ENCODE measurements at regions not wholly inside any gene's neighbourhood (a gene's known extent, or its start where the extent isn't known, plus 50 kb on each side); places are given as distances from the start of the nearest gene placed in this dataset.

DNA sequence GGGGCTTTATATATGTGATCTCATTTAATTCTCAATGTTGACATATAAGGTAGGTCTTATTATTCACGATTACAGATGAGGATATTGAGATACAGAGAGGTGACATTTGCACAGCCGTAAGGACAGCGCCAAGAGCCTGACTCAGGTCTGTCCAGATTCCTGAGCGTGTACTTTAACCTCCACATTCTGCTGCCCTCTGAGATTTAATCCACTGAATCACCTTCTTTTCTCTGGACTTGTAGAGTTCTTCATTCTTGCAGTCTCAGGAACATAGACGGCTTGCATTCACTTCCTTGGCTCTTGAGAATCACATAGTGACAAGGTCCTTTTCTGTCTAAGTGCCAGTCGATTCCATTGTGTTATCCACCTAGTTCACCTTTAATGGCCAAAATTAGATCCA lies 141.0 kb upstream of the ARHGAP5 start:
- H3K27ac ChIP-seq: peak overlapping the region; percentile 92
- no peak overlapping the region for H3K4me3 ChIP-seq
- H4K20me1 ChIP-seq (ENCODE audit: insufficient read depth, poor library complexity, severe bottlenecking): no peaks in the 10 kb centered on the region
- H3K4me2 ChIP-seq: peak overlapping the region; percentile 41
- no peaks in the 10 kb centered on the region for H3K9me3 ChIP-seq (ENCODE audit: low read depth)
- no peaks in the 10 kb centered on the region for H3K79me2 ChIP-seq
- DNase-seq (ENCODE audit: low spot score): peak; percentile 57
- 62% methylated on average over 6 of the region's 6 CpGs for WGBS (ENCODE audit: low lambda C conversion rate, missing lambda C conversion rate)
- H3K9me2 ChIP-seq (replicated peaks; ENCODE audit: insufficient read depth): no peaks in the 10 kb centered on the region
- H2AFZ ChIP-seq: no peak overlapping the region
- peaks cover 14% of the 10 kb centered on the region for H3K4me1 ChIP-seq (ENCODE audit: insufficient read depth)
- H3K36me3 ChIP-seq (replicated peaks; ENCODE audit: insufficient read depth, low read depth): no peaks in the 10 kb centered on the region
- TF ChIP-seq EZH2 (IDR thresholded peaks at IDR 0.05; ENCODE audit: borderline replicate concordance) (no peak), EZH2phosphoT487 (IDR thresholded peaks at IDR 0.05; ENCODE audit: low read depth, severe bottlenecking, unreplicated experiment) (no peak)
- TF ChIP-seq, protein P1, sequence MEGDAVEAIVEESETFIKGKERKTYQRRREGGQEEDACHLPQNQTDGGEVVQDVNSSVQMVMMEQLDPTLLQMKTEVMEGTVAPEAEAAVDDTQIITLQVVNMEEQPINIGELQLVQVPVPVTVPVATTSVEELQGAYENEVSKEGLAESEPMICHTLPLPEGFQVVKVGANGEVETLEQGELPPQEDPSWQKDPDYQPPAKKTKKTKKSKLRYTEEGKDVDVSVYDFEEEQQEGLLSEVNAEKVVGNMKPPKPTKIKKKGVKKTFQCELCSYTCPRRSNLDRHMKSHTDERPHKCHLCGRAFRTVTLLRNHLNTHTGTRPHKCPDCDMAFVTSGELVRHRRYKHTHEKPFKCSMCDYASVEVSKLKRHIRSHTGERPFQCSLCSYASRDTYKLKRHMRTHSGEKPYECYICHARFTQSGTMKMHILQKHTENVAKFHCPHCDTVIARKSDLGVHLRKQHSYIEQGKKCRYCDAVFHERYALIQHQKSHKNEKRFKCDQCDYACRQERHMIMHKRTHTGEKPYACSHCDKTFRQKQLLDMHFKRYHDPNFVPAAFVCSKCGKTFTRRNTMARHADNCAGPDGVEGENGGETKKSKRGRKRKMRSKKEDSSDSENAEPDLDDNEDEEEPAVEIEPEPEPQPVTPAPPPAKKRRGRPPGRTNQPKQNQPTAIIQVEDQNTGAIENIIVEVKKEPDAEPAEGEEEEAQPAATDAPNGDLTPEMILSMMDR (IDR thresholded peaks at IDR 0.05; ENCODE audit: poor library complexity): no peak
- no peaks in the 10 kb centered on the region for H3K27me3 ChIP-seq

DNA sequence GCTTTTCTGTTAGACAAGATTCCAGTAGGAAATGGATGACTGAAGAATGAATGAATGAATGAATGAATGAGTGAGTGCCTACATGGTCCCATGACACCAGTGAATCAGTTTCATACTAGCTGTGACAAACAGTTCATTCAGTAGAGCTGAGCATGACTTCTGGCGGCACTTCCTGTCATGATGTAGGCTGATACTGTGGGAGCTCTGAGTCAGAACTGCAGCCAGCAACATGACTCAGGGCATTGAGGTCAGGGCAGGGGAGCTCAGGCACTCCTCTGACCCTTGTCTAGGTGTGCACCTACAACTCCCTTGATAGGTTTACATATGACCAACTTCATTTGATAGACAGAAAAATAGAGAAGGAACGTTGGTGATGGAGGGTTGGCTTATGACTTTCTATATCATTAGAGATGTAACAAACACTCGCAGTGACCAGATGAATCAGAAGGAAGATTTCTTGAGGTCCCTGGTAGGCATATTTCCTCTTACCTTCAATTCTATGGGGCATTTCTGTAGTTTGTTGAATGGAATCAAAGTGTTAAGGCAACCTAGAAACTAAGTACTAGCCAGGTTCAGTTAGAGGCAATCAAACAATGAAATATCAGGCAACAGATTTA lies 139.3 kb upstream of the ARHGAP5 start:
- Histone ChIP-seq H4K20me1 (ENCODE audit: insufficient read depth, poor library complexity, severe bottlenecking) (no peaks in the 10 kb centered on the region), H3K4me2 (no peak overlapping the region), H3K4me3 (no peak overlapping the region), H3K9me2 (replicated peaks; ENCODE audit: insufficient read depth) (no peaks in the 10 kb centered on the region), H3K4me1 (ENCODE audit: insufficient read depth) (peaks cover 14% of the 10 kb centered on the region), H3K9me3 (ENCODE audit: low read depth) (no peaks in the 10 kb centered on the region), H2AFZ (no peak overlapping the region), H3K79me2 (no peaks in the 10 kb centered on the region), H3K27ac (peak overlapping the region; percentile 82), H3K36me3 (replicated peaks; ENCODE audit: insufficient read depth, low read depth) (no peaks in the 10 kb centered on the region), H3K27me3 (no peaks in the 10 kb centered on the region)
- DNase-seq (ENCODE audit: low spot score): peak; percentile 83
- 69% methylated on average over 3 of the region's 3 CpGs for WGBS (ENCODE audit: low lambda C conversion rate, missing lambda C conversion rate)
- TF ChIP-seq, protein P1 (IDR thresholded peaks at IDR 0.05; ENCODE audit: poor library complexity): no peak
- TF ChIP-seq EZH2phosphoT487 (IDR thresholded peaks at IDR 0.05; ENCODE audit: low read depth, severe bottlenecking, unreplicated experiment): no peak
- no peak for TF ChIP-seq EZH2 (IDR thresholded peaks at IDR 0.05; ENCODE audit: borderline replicate concordance)

DNA sequence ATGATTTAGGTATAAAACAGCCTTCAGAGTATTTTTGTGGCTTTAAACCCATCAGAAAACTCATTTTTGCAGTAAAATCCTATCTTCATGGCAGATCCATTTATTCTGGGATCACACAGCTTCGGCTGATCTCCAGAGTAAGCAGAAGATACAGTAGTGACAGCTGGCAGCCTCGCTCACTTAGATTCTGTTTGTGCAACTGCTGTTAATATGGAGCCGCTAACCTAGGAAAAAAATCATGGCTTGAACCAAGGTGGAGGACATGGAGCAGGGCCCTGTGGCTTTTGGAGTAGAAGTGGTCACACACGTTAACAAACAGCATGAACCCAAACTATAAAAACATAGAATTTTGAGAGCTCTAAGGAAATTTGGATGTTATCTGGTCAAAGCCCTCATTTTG lies 137.2 kb upstream of the ARHGAP5 start:
- Histone ChIP-seq H2AFZ (no peak overlapping the region), H3K4me2 (no peak overlapping the region), H3K27me3 (no peaks in the 10 kb centered on the region), H3K4me1 (ENCODE audit: insufficient read depth) (peaks cover 32% of the 10 kb centered on the region), H3K9me2 (replicated peaks; ENCODE audit: insufficient read depth) (no peaks in the 10 kb centered on the region), H3K4me3 (no peak overlapping the region), H3K36me3 (replicated peaks; ENCODE audit: insufficient read depth, low read depth) (no peaks in the 10 kb centered on the region), H3K9me3 (ENCODE audit: low read depth) (no peaks in the 10 kb centered on the region), H4K20me1 (ENCODE audit: insufficient read depth, poor library complexity, severe bottlenecking) (no peaks in the 10 kb centered on the region), H3K27ac (no peak overlapping the region), H3K79me2 (no peaks in the 10 kb centered on the region)
- no peak for DNase-seq (ENCODE audit: low spot score)
- WGBS (ENCODE audit: low lambda C conversion rate, missing lambda C conversion rate): 87% methylated on average over 4 of the region's 4 CpGs
- TF ChIP-seq EZH2phosphoT487 (IDR thresholded peaks at IDR 0.05; ENCODE audit: low read depth, severe bottlenecking, unreplicated experiment) (no peak), EZH2 (IDR thresholded peaks at IDR 0.05; ENCODE audit: borderline replicate concordance) (no peak)
- TF ChIP-seq, protein P1 (IDR thresholded peaks at IDR 0.05; ENCODE audit: poor library complexity): no peak
